ENCODE measurements at regions not wholly inside any gene's neighbourhood (a gene's known extent, or its start where the extent isn't known, plus 50 kb on each side); places are given as distances from the start of the nearest gene placed in this dataset.

- TF ChIP-seq CTCF (IDR thresholded peaks at IDR 0.05; ENCODE audit: low read depth, low read length) (no peak), EZH2phosphoT487 (IDR thresholded peaks at IDR 0.05; ENCODE audit: low read depth) (no peak)
Observed at GRCh38 chr7:53675835-53676234, 640.4 kb downstream of the POM121L12 start.

All from OCI-LY3 (cell line).